IPS-20b (cell line): ENCODE measurements at regions not wholly inside any gene's neighbourhood (a gene's known extent, or its start where the extent isn't known, plus 50 kb on each side); places are given as distances from the start of the nearest gene placed in this dataset.

ENCODE experiments used
- H3K27ac ChIP-seq: one replicate; pipeline ENCODE4 v1.5.1; 2013; ENCODE audit warnings: low read length
- H3K27me3 ChIP-seq: 2 replicates; pipeline ENCODE4 v1.6.1; 2013; ENCODE audit warnings: mild to moderate bottlenecking, low read length, inconsistent platforms; ENCODE audit not compliant: insufficient read depth
- H3K36me3 ChIP-seq: 2 replicates; pipeline ENCODE4 v1.6.1; 2013; ENCODE audit warnings: low read depth, mild to moderate bottlenecking, inconsistent platforms, low read length, moderate library complexity; ENCODE audit not compliant: insufficient read depth
- H3K4me1 ChIP-seq: 2 replicates; pipeline ENCODE4 v1.6.1; 2013; ENCODE audit warnings: mild to moderate bottlenecking, control low read depth, inconsistent platforms, low read length, moderate library complexity; ENCODE audit not compliant: insufficient read depth
- H3K4me3 ChIP-seq: 2 replicates; pipeline ENCODE4 v1.5.1; 2013; ENCODE audit warnings: mild to moderate bottlenecking, low read length, inconsistent platforms
- H3K9ac ChIP-seq: 2 replicates; pipeline ENCODE4 v1.6.1; 2013; ENCODE audit warnings: low read depth, mild to moderate bottlenecking, inconsistent platforms, low read length, moderate library complexity
- H3K9me3 ChIP-seq: 2 replicates; pipeline ENCODE4 v1.6.1; 2013; ENCODE audit warnings: mild to moderate bottlenecking, low read depth, low read length, inconsistent platforms; ENCODE audit not compliant: insufficient read depth

DNA sequence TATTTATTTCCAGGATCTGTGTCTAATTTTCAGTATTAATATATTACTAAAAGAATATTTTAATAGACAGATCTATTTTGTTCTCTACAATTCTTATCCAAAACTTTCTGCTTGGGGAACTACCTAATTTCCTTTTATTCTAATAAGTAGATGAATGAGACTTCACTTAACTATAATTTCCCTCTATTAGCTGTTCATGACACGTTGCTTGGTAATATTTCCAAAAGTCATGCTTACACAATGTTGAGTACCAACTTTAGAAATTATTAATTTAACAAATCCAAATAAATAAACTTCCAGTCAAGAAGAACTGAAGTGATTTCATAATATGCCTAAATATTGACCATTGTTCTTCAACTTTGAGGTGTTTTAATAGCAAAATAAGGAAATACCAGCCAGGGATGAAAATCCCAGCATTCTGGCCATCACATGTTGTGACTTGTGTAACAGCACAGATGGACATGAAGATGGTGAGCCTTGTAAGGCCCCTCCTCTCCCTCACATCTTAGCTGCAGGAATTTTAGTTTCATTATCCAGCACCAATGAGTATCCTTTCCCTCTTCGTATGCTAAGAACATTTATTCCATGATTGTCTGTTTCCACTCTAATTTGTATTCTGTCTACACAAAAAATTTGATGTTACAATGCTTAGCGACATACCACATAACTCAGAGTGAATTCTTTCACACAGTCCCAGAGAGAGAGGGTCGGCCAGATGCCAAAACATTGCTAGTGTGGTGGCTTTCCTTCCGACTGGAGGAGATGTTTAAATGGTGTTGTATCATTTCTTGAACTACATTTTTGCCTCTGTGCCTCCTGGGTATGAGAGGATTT is 137.5 kb downstream of the FOXA2 start:
- Histone ChIP-seq H3K27ac (no peak overlapping the region), H3K27me3 (peaks cover 59% of the 10 kb centered on the region), H3K4me1 (no peaks in the 10 kb centered on the region), H3K36me3 (no peaks in the 10 kb centered on the region), H3K9me3 (no peaks in the 10 kb centered on the region), H3K9ac (no peak overlapping the region), H3K4me3 (no peak overlapping the region)

GRCh38 chr20:22442318-22442717 is 142.1 kb downstream of the FOXA2 start:
- Histone ChIP-seq H3K4me1 (no peaks in the 10 kb centered on the region), H3K27me3 (peaks cover 27% of the 10 kb centered on the region), H3K36me3 (no peaks in the 10 kb centered on the region), H3K27ac (no peak overlapping the region), H3K9me3 (no peaks in the 10 kb centered on the region), H3K9ac (no peak overlapping the region), H3K4me3 (no peak overlapping the region)

- Histone ChIP-seq H3K9me3 (no peaks in the 10 kb centered on the region), H3K9ac (no peak overlapping the region), H3K4me3 (no peak overlapping the region), H3K27me3 (peaks cover 43% of the 10 kb centered on the region), H3K27ac (no peak overlapping the region), H3K4me1 (no peaks in the 10 kb centered on the region), H3K36me3 (no peaks in the 10 kb centered on the region)
Measured at GRCh38 chr20:22438926-22439325, 145.4 kb downstream of the FOXA2 start.

DNA sequence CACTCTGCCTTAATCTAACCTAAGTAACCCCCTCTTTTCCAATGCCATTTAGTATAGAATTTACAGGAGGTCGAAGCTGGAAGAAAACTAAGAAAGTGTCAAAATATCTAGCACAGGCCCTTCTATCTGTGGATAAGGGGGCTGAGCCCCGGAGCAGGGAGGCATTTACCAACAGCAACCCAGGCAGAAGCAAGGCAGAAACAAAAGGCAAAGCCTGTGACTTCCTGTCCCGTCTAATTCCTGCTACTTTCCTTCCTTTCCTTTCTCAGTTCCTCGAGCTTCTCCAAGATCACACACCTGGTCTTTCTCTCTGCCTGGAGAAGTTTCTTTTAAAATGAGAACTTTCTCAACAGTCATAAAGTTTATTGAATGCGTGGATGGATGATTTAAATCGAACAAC is 146.0 kb downstream of the FOXA2 start:
- peaks cover 49% of the 10 kb centered on the region for H3K27me3 ChIP-seq
- H3K4me1 ChIP-seq, result no peaks in the 10 kb centered on the region
- no peak overlapping the region for H3K4me3 ChIP-seq
- H3K36me3 ChIP-seq, result no peaks in the 10 kb centered on the region
- H3K27ac ChIP-seq, result no peak overlapping the region
- no peaks in the 10 kb centered on the region for H3K9me3 ChIP-seq
- H3K9ac ChIP-seq, result no peak overlapping the region

- Histone ChIP-seq H3K36me3 (no peaks in the 10 kb centered on the region), H3K4me1 (no peaks in the 10 kb centered on the region), H3K9me3 (no peaks in the 10 kb centered on the region), H3K4me3 (no peak overlapping the region), H3K27me3 (peaks cover 58% of the 10 kb centered on the region), H3K9ac (no peak overlapping the region), H3K27ac (no peak overlapping the region)
Measured at GRCh38 chr20:22437354-22437753, 147.0 kb downstream of the FOXA2 start.

DNA sequence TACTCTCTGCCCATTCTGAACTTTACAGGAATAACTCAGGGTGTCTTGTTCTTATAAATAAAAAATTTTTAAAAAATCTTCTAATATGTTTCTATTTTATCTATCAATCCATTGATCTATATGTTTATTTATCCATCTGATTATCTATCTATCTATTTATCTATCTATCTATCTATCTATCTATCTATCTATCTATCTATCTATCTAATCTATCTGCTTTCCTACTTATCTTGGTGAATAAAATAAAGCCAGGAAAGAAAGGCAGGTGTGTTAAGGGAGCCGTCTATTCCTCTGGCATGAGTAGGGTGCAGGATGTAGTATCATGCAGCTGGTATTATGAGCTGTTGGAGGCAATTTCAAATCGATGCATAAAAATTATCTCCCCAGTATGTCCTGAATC is 153.0 kb downstream of the FOXA2 start:
- Histone ChIP-seq H3K4me3 (no peak overlapping the region), H3K9ac (no peak overlapping the region), H3K27me3 (peaks cover 99% of the 10 kb centered on the region), H3K36me3 (no peaks in the 10 kb centered on the region), H3K27ac (no peak overlapping the region), H3K9me3 (peaks cover 5% of the 10 kb centered on the region; the same call in 1 of the 2 replicates), H3K4me1 (peaks cover 5% of the 10 kb centered on the region; the same call in 1 of the 2 replicates)

DNA sequence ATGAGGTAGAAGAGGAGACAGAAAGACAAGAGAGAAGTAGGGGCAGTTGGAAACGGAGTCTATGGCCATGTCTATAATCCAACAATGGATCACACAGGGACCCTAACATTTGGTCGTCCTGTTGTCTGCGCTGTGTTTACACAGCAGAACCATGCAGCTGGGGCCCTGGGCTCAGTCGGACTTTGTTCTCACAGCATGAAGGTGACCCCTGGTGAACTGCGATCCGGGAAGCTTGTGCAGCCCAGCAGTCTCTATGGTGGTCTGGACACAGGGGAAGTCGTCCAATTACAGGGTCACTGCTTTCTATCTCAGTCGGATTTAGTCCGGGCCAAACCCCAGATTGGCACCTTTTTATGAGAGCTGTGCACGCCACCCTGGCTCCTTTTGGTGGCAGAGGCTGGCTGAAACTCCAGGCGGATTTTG is 153.6 kb downstream of the FOXA2 start:
- H3K4me1 ChIP-seq, result peaks cover 5% of the 10 kb centered on the region; the same call in 1 of the 2 replicates
- no peak overlapping the region for H3K27ac ChIP-seq
- H3K36me3 ChIP-seq, result no peaks in the 10 kb centered on the region
- no peak overlapping the region for H3K9ac ChIP-seq
- H3K27me3 ChIP-seq, result peaks cover 100% of the 10 kb centered on the region
- peaks cover 5% of the 10 kb centered on the region; the same call in 1 of the 2 replicates for H3K9me3 ChIP-seq
- H3K4me3 ChIP-seq, result no peak overlapping the region

DNA sequence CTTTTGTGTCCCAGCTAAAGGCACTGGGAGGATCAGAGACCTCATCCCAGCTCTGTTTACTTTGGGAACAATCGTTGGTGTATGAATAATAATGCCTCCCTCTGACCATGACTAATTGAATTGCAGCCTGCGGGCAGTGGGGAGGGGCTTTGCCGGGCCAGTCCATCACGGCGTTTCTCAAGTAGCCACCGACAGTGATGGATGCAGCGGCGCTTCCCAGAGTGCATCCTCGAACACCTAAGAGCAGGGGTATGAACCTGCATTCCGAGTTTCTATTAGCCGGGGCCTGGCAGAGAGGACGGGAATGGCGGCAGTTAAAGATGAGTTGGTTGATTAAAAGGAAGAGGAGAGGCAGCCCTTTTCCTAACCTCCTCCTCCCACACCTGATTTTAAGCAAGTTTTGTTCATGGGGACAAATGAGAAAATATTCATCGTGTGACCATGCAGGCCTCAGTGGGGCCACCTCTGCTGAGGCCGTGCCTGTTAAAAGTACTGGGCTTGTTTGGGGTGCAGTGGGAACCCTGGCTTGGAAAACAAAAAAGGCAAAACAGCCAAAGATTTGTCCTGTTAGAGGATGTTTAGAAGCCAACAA is 154.1 kb downstream of the FOXA2 start:
- H3K36me3 ChIP-seq, result no peaks in the 10 kb centered on the region
- peaks cover 5% of the 10 kb centered on the region; the same call in 1 of the 2 replicates for H3K9me3 ChIP-seq
- no peak overlapping the region for H3K4me3 ChIP-seq
- peaks cover 5% of the 10 kb centered on the region; the same call in 1 of the 2 replicates for H3K4me1 ChIP-seq
- no peak overlapping the region for H3K27ac ChIP-seq
- H3K9ac ChIP-seq, result no peak overlapping the region
- H3K27me3 ChIP-seq, result peaks cover 100% of the 10 kb centered on the region

GRCh38 chr20:22429175-22430153 is 154.9 kb downstream of the FOXA2 start:
- Histone ChIP-seq H3K9ac (no peak overlapping the region), H3K27me3 (peaks cover 97% of the 10 kb centered on the region), H3K4me3 (no peak overlapping the region), H3K4me1 (peaks cover 5% of the 10 kb centered on the region; the same call in 1 of the 2 replicates), H3K9me3 (peaks cover 5% of the 10 kb centered on the region; the same call in 1 of the 2 replicates), H3K36me3 (no peaks in the 10 kb centered on the region), H3K27ac (no peak overlapping the region)

- Histone ChIP-seq H3K9ac (no peak overlapping the region), H3K4me1 (peaks cover 5% of the 10 kb centered on the region; the same call in 1 of the 2 replicates), H3K36me3 (no peaks in the 10 kb centered on the region), H3K4me3 (no peak overlapping the region), H3K9me3 (peaks cover 5% of the 10 kb centered on the region; the same call in 1 of the 2 replicates), H3K27ac (no peak overlapping the region), H3K27me3 (peaks cover 97% of the 10 kb centered on the region)
Measured at GRCh38 chr20:22428051-22428450, 156.3 kb downstream of the FOXA2 start.

DNA sequence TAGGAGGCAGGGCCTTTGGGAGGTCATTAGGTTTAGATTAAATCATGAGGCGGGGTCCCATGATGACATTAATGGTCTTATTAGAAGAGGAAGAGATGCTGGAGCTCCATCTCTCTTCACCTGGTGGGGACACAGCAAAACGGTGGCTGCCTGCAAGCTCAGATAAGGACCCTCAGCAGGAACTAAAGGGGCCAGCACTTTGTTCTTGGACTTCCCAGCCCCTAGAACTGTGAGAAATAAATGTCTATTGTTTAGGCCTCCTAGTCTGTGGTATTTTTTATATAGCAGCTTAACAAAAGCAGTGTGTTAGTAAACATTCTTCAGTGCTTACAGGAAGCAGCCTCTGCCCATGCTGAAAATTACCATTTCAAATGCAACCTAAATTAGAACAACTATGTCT is 157.6 kb downstream of the FOXA2 start:
- Histone ChIP-seq H3K36me3 (no peaks in the 10 kb centered on the region), H3K4me1 (peaks cover 5% of the 10 kb centered on the region; the same call in 1 of the 2 replicates), H3K27ac (no peak overlapping the region), H3K4me3 (no peak overlapping the region), H3K9ac (no peak overlapping the region), H3K27me3 (peaks cover 97% of the 10 kb centered on the region), H3K9me3 (peaks cover 5% of the 10 kb centered on the region; the same call in 1 of the 2 replicates)
